NCI-H2107 (cell line): ENCODE measurements at regions not wholly inside any gene's neighbourhood (a gene's known extent, or its start where the extent isn't known, plus 50 kb on each side); places are given as distances from the start of the nearest gene placed in this dataset.
"Not testable (repeated sequence)": the region's sequence is repeated elsewhere in the genome, so short reads cannot be mapped to it uniquely, and the experiment has no call there.

Source experiments
- DNase-seq: peaks from one replicate; lab custom pipeline; 2025; lab: John Stamatoyannopoulos, UW

DNA sequence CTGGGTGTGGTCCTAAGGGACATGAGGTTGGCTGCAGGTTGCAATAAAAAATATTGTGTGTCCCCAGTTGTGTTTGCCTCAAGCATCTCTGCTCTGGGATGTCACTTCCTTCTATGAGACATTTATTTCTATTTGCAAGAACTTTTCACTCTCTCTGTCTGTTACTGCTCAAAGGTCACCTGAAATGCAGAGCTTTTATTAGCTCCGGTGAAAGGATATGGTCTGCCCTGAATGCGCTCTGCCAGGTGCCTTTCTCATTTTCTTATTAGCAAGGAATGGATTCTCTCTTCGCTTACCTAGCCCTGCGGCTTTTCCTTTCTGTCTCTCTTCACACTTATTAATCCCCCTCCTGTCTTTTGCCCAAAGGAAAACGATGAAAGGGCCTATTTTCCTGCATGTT, 526.1 kb downstream of the TMEM38B start:
- DNase-seq: no peak

DNA sequence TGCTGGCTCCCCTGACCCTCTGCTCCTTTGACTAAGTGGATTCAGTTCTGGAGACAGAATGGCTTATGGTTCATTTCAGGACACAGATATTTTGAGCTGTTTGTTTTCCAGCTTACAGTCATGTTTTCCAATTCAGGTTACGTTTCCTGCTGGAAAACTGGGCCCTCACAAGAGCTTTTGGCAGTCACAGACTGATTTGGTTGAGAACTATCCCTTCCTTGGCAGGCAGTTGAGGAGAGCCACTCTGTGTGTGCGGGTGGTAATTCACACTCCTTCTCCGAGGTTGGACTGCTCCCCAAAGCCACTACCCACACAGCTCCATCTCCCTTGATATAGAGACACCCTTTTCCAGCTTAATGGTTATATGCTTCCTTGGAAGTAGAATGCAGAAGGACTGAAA, 534.5 kb downstream of the TMEM38B start:
- DNase-seq: no peak

DNA sequence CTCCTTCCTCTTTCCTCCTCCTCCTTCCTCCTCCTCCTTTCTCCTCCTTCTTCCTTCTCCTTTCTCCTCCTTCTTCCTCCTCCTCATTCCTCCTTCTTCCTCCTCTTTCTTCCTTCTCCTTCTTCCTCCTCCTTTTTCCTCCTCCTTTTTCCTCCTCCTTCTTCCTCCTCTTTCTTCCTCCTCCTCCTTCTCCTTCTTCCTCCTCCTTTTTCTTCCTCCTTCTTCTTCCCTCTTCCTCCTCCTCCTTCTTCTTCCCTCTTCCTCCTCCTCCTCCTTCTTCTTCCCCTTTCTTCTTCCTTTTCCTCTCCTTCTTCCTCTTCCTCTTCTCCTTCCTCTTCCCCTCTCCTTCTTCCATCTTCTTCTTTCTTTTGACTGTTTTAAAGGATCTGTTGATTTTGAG, 538.8 kb downstream of the TMEM38B start:
- DNase-seq: no peak

DNA sequence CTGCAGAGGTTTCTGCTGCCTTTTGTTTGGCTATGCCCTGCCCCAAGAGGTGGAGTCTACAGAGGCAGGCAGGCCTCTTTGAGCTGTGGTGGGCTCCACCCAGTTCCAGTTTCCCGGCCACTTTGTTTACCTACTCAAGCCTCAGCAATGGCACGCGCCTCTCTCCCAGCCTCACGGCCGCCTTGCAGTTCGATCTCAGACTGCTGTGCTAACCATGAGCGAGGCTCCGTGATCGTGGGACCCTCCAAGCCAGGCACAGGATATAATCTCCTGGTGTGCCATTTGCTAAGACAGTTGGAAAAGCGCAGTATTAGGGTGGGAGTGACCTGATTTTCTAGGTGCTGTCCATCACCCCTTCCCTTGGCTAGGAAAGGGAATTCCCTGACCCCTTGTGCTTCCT, 566.6 kb downstream of the TMEM38B start:
- not testable (repeated sequence) for DNase-seq

DNA sequence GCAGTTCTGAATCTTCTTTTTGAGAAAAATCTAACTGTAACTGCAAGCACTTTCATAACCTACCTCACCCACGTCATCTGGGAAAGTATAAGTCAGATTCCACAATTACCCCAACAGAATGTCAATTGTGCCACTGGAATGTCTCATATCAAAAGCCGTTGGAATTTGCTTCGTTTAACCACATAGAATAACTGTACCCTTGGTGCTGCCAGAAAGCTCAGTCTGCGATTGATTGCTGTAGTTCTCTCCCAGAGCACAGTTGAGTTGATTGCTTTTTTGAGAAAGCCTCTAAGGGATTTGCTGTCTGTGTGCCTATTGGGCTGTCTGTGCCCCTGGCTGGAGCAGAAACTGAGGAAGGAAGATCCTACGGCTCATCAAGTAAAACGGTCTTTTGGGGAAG, 583.6 kb downstream of the TMEM38B start:
- DNase-seq: no peak

DNA sequence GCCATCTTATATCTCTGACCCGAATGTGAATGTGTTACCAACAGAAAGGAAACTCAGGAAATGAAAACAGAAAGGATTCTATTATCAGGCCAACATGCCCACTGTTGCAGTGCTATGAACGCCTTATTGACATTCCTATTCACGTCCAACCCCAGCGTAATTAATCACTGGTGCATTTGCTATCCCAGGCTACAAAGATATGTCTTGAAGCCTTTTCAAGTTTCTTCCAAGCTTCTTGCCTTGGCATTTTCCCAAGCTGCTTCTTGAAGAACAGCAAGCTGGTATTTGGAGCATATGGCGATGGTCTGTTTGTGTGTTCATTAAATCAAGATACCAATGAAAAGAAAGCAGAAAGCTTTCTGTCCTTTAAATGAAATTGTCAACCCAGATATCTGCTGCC, 579.2 kb upstream of the ZNF462 start:
- no peak for DNase-seq

DNA sequence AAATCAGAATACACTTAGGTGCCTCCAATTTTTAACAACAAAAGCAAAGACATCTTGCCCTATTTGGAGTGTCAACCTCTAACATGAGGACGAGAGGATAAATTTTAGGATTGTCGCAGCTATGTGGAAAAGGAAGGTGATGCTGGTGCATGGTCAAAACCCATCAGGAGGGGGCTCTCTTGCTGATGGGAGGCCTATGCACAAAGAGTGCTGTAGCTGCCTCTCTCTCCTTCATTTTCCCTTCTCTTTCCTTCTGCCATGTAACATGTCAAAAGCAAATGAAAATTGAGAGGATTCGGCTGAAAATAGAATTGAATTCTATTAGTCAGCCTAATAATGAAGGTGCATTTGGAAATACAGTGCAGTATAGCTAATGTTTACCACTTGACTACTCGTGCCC, 578.7 kb upstream of the ZNF462 start:
- DNase-seq: no peak

DNA sequence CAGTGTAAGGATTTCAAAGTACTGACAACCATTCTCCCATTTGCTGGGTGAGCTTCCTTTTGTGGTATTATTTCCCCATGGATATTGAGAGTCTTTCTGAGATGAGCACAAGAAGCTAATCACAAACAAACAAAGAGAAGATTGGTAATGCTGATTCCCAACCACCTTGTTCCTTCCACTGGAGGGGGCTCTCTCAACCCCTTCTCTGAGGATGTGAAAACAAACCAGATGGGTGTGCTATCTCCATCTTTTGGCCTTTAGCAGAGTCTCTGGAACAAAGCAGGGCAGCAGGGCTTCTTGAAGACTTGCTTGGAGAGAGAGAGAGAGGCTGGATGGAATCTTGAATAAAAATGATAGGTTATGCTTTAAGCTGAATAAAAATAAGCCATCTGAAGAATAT, 576.7 kb upstream of the ZNF462 start:
- DNase-seq: no peak

DNA sequence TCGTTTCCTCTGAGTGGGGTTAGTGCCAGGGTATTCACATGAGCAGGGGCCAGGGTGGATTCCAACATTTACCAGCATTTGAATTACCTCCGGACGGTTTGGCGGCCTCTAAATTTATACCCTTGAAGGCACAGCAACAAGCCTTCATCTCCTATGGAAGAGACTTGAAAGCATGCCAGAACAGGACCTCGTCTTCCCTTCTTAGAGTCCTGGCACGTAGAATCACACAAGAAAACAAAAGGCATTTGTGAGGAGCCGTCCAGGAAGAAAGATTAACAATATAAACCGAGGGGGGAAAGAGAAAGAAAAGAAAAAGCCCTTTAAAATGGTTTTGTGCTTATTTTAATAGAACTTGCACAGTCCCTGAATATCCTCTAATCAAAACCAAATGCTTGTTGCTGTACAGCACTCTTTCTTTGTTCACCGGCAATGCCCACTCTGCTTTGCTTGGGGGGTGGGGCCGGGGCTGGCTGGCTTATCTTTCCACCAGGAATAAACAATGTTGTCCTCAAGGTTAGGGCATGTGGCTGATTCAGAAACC, 575.8 kb upstream of the ZNF462 start:
- DNase-seq: no peak

DNA sequence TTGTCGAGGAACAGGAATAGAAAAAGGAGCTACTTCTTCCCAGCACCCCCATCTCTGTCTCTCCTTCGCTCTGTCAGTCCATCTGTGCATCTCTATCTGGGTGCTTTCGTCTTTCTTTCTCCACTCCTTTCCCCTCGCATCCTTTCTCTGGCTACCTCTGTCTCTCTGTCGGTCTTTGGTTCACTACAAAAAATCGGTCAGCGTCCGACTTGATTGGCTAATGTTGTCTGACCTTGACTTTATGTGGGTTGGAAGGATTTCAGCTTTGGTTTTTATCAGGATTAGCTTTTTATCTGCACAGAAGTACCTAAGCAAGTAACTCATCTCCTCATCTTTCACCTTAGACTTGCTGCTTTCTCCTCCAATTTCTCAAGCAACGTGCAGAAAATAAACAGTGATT, 575.2 kb upstream of the ZNF462 start:
- no peak for DNase-seq

DNA sequence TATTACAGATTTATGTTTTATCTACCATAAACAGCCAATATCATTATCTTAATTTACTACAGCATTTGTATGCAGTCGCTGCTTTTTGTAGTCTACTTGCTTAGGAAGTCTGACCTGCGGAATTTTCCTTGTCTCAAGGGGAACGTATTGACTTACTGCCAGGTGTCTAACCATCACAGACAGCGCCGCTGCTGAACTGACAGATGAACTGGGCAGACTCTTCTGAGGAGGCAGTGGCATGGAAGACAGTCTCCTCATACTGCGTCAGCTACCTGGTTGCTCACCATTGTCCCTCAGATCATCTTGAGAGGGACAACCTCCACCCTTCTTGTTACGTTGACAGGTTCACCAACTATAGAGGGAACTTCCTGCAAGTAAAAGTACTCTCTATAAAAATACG, 574.3 kb upstream of the ZNF462 start:
- DNase-seq: no peak

DNA sequence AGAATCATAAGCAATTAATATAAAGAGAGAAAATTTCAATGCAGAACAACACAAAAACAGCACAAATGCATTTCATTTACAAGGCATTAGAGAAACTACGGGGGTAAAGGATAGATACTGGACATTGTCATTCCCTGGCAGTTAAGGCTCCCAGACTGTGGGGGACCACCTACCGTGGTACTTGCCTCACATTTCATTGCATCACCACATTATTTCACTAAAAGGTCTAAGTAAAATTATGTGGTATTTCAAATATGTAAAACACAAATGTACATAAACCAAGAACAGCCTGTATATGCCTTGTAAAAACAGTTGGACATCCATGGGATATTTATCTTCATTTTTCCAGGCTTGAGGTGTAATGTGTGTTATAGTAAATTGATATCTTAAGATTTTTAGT, 571.2 kb upstream of the ZNF462 start:
- DNase-seq: no peak

DNA sequence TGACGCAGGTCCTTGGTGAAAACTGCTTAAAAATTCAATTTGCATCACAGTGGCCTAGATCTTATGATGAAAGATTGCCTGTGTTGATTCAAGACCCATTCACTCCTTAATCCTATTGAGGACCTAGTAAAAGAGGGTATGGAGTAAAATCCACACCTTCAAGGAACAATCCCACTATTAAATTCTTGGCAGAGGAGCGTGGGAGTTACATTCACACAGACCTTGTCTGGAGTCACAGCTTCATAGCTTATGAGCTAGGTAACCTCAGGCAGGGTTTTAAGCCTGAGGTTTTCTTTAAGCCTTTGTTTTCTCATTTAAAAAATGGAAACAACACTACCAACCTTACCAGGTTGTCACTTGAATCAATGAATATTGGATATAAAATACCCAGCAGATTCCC, 566.5 kb upstream of the ZNF462 start:
- DNase-seq: no peak

DNA sequence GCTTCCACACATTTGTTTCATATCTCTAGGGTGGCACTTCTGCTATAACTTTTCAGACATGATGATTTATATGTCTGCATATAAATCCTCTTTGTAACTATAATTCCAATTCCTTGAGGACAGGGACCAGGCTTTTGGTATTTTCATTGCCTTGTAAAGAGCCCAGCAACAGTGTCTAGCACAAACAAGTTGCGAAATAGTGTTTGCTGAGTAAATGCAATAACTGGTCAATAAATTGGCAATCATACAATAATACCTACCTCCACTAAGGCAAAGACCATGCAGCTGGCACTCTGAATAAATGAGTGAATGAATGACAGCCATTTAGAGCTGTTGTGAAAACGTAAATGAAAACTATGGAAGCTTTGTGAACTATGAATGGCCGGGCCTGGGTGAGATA, 564.0 kb upstream of the ZNF462 start:
- DNase-seq: no peak

DNA sequence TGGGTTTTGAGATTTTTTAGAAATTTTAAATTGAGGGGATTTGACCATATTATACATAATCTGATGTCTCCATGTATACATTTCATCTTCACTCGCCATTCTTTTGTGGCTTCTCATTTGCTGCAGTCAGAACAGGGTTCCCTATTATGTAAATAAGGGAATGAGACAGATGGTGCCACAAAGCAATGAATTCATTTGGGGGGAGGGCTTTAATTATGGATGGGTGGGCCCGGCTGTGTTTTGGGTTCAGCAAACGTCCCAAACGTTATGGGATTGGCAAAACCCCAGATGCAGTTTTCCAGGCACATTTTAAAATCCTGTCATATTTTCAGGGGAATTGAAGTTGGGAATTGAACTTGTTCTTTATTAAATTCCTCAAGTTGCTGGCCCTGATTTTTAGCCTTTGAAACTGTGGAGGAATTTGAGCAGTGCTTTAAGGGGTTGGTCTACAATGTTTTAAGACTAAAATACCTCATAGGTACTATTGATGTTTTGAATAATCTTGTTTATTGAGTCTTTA, 558.5 kb upstream of the ZNF462 start:
- DNase-seq: no peak

DNA sequence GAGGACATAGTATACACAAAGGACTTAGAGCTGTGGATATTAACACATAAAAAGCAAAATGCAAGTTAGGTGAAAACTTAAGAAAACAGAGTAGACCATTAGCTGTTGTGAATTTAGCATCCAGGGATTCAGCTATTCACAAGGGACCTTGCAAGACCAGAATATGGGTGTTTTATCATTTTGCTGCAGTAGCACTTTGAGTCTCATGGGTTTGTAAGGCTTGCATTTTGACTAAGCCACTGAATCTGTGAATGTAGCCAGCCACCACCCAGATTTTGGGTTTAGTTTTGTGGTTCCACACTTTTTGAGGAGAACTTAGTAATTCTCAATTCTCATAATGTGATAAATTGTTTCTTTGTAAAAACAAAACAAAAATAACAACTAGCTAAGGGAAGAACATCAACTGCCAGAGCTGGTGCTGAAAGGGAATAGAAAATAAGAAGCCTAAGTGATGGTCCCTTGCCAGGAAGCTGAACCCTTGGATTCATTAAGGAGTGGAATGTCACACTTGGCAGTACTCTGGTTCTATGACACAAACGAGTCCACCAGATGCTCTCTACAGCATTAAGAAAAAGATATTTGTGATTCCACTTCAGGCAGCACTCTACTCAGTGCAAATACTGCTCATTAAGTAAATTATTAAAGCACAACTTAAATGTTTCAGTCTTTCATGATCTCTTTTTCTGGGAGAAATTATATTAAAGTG, 557.4 kb upstream of the ZNF462 start:
- DNase-seq: no peak

DNA sequence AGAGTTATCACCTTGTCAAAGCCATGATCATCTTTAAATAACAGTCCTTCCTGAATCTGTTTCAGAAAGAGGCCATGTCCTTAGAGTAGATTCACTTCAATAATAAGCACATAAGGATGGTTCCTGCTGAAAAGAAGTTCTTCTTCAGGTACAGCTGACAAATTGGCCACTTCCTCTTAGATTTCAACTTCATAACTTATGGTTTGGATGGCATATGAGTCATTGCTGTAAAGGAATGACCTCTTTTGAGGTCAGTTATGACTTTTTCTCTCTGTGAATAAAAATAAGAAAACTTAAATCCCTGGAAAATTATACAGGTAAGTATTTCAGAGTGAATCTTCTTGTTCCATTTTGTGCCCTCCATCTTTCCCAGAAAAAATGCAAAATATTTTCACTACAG, 555.3 kb upstream of the ZNF462 start:
- DNase-seq: no peak

DNA sequence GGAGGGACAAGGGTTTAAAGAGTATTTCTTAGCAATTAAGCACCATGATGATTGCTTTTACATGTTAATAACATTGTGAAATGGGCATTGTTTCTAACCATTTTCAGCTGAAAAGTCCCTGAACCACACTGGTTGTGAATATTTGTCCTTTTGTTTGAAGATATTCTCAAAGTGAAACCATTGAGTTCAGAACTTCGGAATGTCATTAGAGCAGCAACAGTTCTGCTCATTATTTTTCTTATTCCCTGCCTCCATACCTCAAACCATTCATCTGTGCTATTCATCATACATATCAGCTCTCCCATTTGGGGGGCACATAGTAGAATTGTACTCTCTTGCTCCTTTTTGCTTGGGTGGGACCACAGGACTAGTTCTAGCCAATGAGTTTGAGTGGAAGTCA, 553.0 kb upstream of the ZNF462 start:
- DNase-seq: no peak

DNA sequence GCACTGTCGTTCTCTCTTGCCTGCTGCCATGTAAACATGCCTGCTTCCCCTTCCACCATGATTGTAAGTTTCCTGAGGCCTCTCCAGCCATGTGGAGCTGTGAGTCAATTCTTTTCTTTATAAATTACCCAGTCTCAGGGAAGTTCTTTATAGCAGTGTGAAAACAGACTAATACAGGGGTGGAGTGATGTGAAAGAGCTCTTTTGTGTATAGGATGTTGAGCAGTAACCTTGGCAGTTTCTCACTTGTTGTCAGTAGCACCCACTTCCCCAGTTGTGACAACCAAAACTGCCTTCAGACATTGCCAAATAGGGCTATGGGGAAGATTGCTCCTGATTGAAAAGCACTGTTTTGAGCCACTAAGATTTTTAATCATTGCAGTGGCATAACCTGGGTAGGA, 552.2 kb upstream of the ZNF462 start:
- no peak for DNase-seq

DNA sequence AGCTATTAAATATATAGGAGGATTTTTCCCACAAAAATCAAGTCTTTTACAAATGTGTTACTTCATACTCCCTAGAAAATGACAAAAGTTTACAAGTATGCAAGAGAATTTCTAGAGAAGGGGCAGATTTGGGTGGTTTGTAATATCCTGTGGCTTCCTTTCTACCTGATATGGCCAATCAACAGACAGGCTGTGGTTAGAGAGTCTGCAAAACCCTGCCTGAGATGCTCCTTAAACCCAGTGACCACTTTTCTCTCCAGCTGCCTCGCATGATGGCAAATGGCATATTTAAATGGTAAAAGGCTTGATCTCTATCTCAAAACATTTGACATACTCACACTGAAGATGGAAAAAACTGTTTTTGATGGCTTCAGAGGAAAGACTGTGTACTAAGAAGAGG, 550.1 kb upstream of the ZNF462 start:
- DNase-seq: no peak

DNA sequence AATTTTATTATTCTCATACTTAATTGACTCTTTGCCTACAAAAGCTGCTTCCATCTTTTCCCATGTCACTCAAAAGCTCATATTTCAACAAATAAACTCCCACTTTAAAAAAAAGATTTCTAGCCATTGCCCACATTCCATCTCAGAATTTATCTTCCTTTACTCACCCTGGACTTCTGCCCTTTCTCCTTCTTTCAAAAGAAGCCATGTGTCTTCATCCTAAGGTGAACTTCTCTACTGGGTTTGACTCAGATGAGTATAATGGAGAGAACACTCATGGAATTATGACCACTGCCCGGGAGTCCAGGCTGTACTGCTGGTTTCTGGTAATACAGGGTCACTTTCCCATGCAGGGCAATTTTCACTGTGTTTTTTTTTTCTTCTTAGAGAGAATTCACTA, 548.5 kb upstream of the ZNF462 start:
- DNase-seq: no peak

DNA sequence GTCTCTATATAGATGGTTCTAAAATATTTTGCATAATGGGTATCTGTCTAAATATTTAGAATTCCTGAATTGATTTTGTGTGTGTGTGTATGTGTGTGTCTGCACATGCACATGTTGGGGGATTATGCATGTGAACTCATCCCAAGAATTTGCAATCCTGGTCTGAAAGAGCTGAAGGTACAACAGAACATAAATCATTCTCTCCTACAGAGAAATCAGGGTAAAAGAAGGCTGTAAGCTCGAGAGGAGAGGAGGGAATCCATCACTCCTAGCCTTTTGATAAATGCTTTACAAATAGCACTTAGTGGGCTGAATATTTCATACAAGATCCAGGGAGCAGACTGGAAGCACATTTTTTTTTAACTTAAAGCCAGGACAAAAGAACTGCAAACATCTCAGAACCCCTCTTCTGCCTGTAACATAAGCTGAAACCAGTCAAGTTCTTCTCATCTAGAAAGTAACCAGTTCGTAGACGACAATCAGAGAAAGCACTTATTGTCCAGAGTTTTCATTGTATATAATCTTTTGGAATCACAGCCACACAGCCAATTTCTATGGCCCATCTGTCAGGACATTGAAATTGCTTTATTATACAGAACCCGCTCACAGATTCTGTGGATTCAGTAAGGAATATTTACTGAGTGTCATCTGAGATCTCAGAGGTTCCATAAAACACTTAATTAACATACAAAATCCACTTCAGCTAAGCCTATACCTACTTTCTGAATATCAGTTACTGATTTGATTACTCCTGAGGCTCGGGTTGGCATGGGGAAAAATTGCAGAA, 541.4 kb upstream of the ZNF462 start:
- DNase-seq: no peak

DNA sequence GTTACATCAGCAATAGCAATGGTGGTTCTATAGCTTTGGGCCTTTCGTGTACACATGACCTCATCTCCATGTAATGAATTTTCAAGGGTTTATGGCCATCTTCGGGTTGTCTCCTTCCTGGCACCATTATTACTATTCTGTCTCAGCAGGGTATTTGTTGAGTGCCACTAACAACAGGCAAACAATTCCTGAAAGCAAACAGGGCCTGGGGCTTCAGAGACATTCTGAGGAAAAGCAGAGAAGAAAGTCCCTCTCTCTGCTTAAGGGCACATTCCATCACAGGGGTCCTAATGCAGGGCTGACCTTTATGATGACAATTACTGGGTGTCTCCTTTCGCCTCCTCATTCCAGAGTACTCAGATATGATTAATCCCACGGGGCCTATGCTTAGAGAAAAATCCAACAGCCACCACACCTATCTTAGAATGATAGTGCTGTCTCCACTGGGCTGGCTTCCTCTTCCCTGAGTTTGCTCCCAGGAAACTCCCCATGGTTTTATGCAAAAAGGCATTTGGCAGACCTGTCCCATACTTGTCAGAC, 540.2 kb upstream of the ZNF462 start:
- no peak for DNase-seq
